GM12873 (cell line): ENCODE measurements at regions not wholly inside any gene's neighbourhood (a gene's known extent, or its start where the extent isn't known, plus 50 kb on each side); places are given as distances from the start of the nearest gene placed in this dataset.

ENCODE experiments used
- CTCF ChIP-seq: IDR thresholded peaks from 2 replicates; pipeline ENCODE4 v1.5.1; 2012; ENCODE audit warnings: low read depth, mild to moderate bottlenecking, moderate library complexity, low read length, control low read depth; ENCODE audit not compliant: insufficient read depth; ENCODE audit errors: missing control alignments

- no peak for TF ChIP-seq CTCF
Observed at GRCh38 chr18:44482761-44483160, 197.9 kb upstream of the SETBP1 start.

GRCh38 chr18:44495151-44495550 lies 185.5 kb upstream of the SETBP1 start:
- TF ChIP-seq CTCF: no peak

- no peak for TF ChIP-seq CTCF
Observed at GRCh38 chr18:44497311-44497710, 183.4 kb upstream of the SETBP1 start.

GRCh38 chr18:44497757-44498490 lies 182.8 kb upstream of the SETBP1 start:
- TF ChIP-seq CTCF: no peak

GRCh38 chr18:44500808-44501610 lies 179.7 kb upstream of the SETBP1 start:
- no peak for TF ChIP-seq CTCF

- TF ChIP-seq CTCF: no peak
Observed at GRCh38 chr18:44502221-44502620, 178.5 kb upstream of the SETBP1 start.

GRCh38 chr18:44502790-44503189 lies 177.9 kb upstream of the SETBP1 start:
- TF ChIP-seq CTCF: no peak
